ENCODE measurements at regions not wholly inside any gene's neighbourhood (a gene's known extent, or its start where the extent isn't known, plus 50 kb on each side); places are given as distances from the start of the nearest gene placed in this dataset.

GRCh38 chr15:62485170-62485720, 320.2 kb upstream of the C2CD4B start:
- no peak for DNase-seq (ENCODE audit: low spot score)
- TF ChIP-seq CTCF (IDR thresholded peaks at IDR 0.05; ENCODE audit: extremely low read depth, missing control alignments): no peak

GRCh38 chr15:62486041-62486440, 321.0 kb upstream of the C2CD4B start:
- DNase-seq (ENCODE audit: low spot score): no peak
- no peak for TF ChIP-seq CTCF (IDR thresholded peaks at IDR 0.05; ENCODE audit: extremely low read depth, missing control alignments)

- no peak for TF ChIP-seq CTCF (IDR thresholded peaks at IDR 0.05; ENCODE audit: extremely low read depth, missing control alignments)
- no peak for DNase-seq (ENCODE audit: low spot score)
Measured at GRCh38 chr15:62488387-62488786, 323.3 kb upstream of the C2CD4B start.

GRCh38 chr15:62491642-62492041, 326.6 kb upstream of the C2CD4B start:
- DNase-seq (ENCODE audit: low spot score): no peak
- TF ChIP-seq CTCF (IDR thresholded peaks at IDR 0.05; ENCODE audit: extremely low read depth, missing control alignments): no peak

- DNase-seq (ENCODE audit: low spot score): no peak
- no peak for TF ChIP-seq CTCF (IDR thresholded peaks at IDR 0.05; ENCODE audit: extremely low read depth, missing control alignments)
Measured at GRCh38 chr15:62492900-62493299, 327.8 kb upstream of the C2CD4B start.

GRCh38 chr15:62494197-62494596, 329.1 kb upstream of the C2CD4B start:
- TF ChIP-seq CTCF (IDR thresholded peaks at IDR 0.05; ENCODE audit: extremely low read depth, missing control alignments): no peak
- DNase-seq (ENCODE audit: low spot score): no peak

GRCh38 chr15:62495670-62496614, 330.9 kb upstream of the C2CD4B start:
- no peak for TF ChIP-seq CTCF (IDR thresholded peaks at IDR 0.05; ENCODE audit: extremely low read depth, missing control alignments)
- no peak for DNase-seq (ENCODE audit: low spot score)
